HK-2 (cell line): ENCODE measurements at regions not wholly inside any gene's neighbourhood (a gene's known extent, or its start where the extent isn't known, plus 50 kb on each side); places are given as distances from the start of the nearest gene placed in this dataset.

Source experiments
- DNase-seq: peaks from one replicate; pipeline ENCODE4 v3.0.0-alpha.2; 2018; ENCODE audit not compliant: unreplicated experiment

GRCh38 chr3:72261566-72262564 lies 476.9 kb upstream of the PROK2 start:
- no peak for DNase-seq

- no peak for DNase-seq
Observed at GRCh38 chr3:72260588-72260910, 475.6 kb upstream of the PROK2 start.

GRCh38 chr3:72259755-72260587 lies 475.0 kb upstream of the PROK2 start:
- no peak for DNase-seq

GRCh38 chr3:72258361-72259141 lies 473.6 kb upstream of the PROK2 start:
- DNase-seq: no peak

- no peak for DNase-seq
Observed at GRCh38 chr3:72257738-72258137, 472.8 kb upstream of the PROK2 start.

- DNase-seq: no peak
Observed at GRCh38 chr3:72257203-72257602, 472.3 kb upstream of the PROK2 start.

GRCh38 chr3:72256716-72257115 lies 471.8 kb upstream of the PROK2 start:
- no peak for DNase-seq

- DNase-seq: no peak
Observed at GRCh38 chr3:72255791-72256559, 471.0 kb upstream of the PROK2 start.

- no peak for DNase-seq
Observed at GRCh38 chr3:72255191-72255590, 470.2 kb upstream of the PROK2 start.

GRCh38 chr3:72254483-72254882 lies 469.5 kb upstream of the PROK2 start:
- no peak for DNase-seq

GRCh38 chr3:72250725-72251124 lies 465.8 kb upstream of the PROK2 start:
- no peak for DNase-seq

- no peak for DNase-seq
Observed at GRCh38 chr3:72248869-72249268, 463.9 kb upstream of the PROK2 start.

GRCh38 chr3:72248389-72248761 lies 463.4 kb upstream of the PROK2 start:
- DNase-seq: no peak

- no peak for DNase-seq
Observed at GRCh38 chr3:72247645-72248388, 462.9 kb upstream of the PROK2 start.

- DNase-seq: no peak
Observed at GRCh38 chr3:72247126-72247525, 462.2 kb upstream of the PROK2 start.

GRCh38 chr3:72246685-72247084 lies 461.7 kb upstream of the PROK2 start:
- DNase-seq: no peak

GRCh38 chr3:72245183-72245811 lies 460.3 kb upstream of the PROK2 start:
- DNase-seq: no peak

GRCh38 chr3:72244396-72244795 lies 459.4 kb upstream of the PROK2 start:
- no peak for DNase-seq

GRCh38 chr3:72242326-72242725 lies 457.4 kb upstream of the PROK2 start:
- no peak for DNase-seq

- DNase-seq: no peak
Observed at GRCh38 chr3:72241525-72241924, 456.6 kb upstream of the PROK2 start.
